GM21390 (cell line): ENCODE measurements at regions not wholly inside any gene's neighbourhood (a gene's known extent, or its start where the extent isn't known, plus 50 kb on each side); places are given as distances from the start of the nearest gene placed in this dataset.
A peak's percentile ranks its signal among the peaks of the same experiment; 100 is the strongest.
"Not testable (repeated sequence)": the region's sequence is repeated elsewhere in the genome, so short reads cannot be mapped to it uniquely, and the experiment has no call there.

ENCODE experiments used
- ATAC-seq: cut with Tn5 transposase; IDR thresholded peaks from one replicate; pipeline ENCODE4 v1.9.1; 2021; ENCODE audit not compliant: unreplicated experiment

DNA sequence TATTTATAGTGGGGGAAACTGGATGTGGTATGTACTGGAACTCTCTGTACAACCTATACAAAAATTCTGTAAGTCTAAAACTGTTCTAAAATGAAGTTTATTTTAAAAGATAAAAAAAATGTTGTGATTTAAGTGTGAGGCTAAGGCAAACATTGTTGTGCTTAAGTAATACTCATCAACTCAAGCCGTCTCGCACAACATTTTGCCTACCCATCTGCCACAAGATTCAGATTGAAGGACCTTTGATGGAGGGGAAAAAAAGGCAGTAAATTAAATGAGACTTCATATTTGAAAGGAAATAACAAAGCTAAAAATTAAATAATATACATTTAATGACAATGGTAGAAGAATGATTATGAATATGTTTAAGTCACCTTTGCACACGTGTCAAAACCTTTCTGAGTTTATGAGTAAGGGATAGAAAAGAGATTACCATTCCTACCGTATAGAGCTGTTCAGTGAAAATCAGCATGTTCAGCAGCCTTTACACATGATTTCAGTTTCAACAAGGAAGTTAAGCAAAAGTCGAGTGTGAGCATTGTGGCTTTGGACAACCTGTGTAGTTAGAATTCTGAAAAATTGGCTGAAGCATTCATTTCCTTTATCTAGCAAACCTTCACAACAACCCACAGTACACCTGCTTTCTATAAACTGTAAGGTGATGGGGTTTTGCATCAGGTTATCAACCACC, 499.3 kb downstream of the IRS1 start:
- ATAC-seq = peak; percentile 78

DNA sequence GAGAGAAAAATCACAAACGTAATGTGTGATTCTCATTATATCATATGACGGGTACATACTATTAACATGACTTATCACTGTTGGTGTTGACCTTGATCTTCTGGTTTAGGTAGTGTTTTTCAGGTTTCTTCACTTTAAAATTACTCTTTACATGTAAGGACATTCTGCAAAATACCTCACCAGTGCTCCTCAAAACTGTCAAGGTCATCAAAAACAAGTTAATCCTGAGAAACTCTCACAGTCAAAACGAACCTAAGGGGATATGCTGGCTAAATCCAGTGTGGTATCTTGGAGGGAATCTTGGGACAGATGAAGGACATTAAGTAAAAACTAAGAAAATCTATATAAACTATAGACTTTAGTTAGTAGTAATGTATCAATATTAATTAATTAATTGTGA, 499.8 kb downstream of the IRS1 start:
- ATAC-seq = no peak

DNA sequence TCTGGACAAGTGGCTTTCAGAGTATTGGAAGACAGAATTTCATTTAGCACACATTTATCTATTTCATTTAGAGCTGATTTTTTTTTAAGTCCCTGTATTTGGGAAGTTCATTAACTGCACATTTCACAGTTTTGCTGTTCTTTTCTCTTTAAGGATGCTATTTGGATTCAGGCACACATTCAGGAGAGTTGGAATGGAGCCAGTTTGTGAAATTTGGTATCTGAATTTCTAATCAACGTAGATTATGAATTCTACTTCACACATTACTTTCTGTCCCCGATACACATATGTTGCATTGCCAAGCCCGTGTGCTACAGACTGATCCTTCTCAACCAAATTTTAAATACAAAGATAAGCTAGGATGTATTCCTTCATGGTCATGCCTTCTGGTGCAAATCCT, 503.9 kb downstream of the IRS1 start:
- no peak for ATAC-seq

DNA sequence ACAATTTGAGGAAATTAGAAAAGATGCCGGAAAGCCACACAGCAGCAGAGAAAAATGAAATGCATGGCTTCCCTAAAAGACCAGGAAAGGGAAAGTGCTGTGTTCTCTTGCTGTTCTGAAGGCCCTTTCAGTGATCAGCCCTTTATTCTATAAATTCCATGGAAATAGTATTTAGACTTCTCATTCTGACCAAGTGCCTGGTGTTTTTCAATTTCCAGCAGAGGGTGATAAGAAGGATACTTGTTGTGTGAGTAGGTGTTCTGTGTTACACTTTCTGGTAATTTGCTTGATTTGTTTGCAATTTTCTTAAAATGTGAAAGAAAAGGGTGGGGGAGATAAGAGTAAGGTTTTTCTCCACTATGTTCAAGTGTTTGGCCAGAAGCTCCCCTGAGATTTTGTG, 504.5 kb downstream of the IRS1 start:
- no peak for ATAC-seq

DNA sequence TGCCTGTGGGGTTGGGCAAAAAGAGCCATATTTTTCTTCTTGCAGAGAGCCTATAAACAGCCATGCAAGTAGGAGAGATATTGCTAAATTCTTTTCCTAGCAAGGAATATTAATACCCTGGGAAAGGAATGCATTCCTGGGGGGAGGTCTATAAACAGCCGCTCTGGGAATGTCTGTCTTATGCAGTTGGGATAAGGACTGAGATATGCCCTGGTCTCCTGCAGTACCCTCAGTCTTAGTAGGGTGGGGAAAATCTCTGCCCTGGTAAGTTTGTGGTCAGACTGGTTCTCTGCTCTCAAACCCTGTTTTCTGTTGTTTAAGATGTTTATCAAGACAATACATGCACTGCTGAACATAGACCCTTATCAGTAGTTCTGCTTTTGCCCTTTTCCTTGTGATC, 508.3 kb downstream of the IRS1 start:
- not testable (repeated sequence) for ATAC-seq

DNA sequence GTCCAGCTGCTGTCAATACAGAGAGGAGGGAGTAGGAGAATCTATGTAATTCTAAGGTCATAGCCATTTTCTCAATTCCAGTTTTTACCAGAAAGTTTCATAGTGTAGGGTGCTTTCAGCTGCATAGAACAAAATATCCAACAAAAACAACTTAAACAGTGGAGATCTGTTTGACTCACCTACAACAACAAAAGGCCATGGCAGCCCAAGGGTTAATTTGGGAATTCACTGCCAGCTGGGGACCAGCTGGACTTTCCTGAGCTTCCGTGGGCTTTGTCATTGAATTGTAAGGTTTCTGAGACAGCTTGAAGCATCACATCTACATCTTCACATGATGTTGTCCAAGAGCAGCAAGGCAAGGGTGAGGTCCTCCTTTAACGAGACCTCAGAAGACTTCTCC, 512.7 kb downstream of the IRS1 start:
- no peak for ATAC-seq

DNA sequence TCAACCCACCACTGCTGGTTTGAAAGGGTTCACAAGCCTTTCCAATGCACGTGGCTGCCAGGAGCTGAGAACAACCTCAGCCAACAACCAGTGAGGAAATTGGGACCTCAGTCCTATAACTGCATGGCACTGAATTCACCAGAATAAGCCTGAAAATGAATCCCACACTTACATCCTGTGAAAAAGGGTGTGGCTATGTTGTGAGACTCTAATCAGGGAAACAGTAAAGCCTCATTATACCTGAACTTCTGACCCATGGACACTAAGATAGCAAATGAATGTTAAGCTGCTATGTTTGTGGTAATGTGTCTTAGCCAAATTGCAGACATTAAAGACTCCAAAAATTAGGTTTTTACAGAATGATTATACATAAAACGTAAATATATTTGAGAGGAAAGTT, 515.8 kb downstream of the IRS1 start:
- ATAC-seq = no peak

DNA sequence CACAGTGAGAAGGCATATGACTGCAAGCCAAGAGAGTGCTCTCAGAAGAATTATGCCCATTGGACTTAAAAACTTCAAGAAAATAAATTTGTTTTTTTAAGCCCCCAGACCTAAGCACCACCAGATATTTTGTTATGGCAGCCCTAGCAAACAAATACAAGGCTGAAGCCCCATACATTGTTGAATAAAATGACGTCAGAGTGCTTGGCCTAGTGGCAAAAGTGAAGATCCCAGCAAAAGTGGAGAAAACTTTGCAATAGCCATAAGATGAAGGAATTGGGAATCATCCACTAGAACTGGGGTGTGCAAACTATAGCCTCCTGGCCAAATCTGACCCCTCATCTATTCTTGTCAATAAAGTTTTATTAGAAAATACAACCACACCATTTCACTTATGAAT, 517.5 kb downstream of the IRS1 start:
- no peak for ATAC-seq

DNA sequence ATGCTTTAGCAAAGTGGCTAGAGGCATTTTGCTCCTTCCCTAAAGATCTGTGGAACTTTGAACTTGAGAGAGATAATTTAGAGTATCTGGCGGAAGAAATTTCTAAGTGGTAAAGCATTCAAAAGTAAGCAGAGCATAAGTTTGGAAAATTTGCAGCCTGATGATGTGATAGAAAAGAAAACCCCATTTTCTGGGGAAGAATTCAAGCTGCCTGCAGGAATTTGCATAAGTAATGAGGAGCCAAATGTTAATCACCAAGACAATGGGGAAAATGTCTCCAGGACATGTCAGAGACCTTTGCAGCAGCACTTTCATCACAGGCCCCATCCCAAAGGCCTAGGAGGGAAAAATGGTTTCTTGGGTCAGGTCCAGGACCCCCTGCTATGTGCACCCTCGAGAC, 519.5 kb downstream of the IRS1 start:
- not testable (repeated sequence) for ATAC-seq

DNA sequence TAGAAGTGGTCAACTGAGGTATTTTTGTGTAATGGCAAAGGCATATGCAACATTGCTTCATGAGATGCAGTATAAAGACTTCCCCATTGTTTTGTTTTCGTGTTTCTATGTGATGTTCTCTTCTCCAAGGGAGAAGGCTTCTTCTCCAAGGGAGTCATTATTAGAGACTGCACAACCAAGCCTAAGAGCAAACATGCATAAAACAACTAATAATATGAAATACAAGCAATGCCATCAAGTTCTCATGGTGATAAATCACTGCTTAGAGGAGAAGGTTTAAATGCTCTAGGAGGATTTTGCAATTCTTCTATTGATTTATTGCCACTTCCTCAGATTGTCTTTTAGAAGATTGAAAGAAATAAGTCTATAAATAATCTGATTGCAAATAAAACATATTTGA, 524.4 kb downstream of the IRS1 start:
- no peak for ATAC-seq

DNA sequence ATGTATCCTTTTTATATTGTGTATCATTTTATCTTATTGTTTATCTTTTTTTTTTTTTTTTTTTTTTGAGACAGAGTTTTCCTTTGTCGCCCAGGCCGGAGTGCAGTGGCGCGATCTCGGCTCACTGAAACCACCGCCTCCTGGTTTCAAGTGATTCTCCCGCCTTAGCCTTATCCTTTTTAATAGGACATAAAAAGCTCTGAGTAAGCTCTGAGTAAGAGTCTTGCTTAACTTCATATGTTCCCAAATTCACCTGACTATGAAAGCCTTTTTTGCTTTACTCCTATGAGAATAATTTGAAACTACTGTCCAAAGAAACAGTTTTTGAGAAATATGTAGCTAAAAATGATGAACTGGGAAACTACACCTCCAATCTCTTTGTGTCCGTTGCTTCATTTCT, 525.5 kb downstream of the IRS1 start:
- ATAC-seq = no peak

DNA sequence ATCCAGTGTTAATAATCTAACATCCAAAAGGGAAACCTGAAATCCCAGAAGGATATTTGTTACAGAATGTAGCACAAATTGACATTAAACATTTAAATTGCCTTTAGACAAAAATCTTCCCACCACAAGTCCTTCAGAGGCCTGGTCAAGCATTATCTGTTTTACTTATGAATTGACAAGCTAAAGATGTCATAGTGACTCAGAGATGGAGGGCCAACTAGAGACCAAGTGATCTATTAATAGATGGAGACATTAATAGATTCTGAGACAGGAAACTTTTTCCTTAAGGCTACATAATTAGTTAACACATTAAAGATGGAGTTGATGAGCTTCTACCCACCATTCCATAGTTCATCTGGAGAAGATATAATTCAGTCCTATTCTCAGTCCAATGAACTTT, 526.2 kb downstream of the IRS1 start:
- ATAC-seq = no peak

DNA sequence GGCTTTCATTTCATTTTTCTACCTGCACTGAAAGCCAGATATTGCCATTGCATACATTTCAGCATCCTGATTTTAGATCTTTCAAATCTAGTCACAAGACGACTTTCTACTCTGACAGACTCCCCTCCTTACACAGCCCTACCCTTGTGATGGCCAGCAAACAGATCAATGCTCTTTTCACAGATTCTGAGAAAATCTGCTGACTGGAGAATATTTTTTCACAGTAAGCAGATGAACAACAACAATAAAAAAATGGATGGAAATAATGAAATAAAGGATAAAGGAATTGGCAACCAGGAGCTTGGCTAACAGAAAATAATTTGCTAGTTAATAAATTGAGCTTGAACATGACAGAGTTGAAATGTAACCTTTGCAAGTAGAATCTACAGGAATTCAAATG, 527.2 kb downstream of the IRS1 start:
- ATAC-seq = no peak

DNA sequence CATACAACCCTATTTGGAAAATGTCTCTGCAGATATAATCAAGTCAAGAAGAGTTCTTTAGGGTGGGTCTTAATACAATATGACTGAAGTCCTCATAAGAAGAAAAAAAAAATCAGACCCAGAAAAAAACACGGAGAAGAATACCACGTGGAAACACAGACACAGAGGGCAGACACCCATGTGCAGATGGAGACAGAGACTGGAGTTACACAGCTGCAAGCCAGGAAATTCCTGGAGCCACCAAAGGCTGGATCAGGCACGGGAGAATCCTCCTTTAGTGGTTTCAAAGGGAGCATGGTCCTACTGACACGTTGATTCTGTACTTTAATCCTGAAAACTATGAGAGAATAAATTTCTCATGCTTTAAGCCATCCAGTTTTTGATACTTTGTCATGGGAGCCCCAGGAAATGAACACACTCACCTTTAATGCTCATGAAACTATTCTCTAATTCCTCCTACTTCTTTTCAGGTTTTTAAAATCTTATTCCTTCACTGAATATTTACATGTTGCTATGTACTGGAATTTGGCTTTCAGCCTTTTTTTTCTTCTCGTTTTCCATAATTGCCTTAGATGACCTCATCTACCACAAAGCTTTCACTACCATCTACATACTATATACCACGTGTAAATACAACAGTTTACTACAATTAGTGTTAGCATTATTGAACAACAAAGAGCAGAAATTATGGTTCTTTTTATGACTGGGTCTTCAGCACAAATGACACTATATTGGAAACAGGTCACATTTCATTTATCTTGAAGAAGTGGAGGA, 529.1 kb downstream of the IRS1 start:
- no peak for ATAC-seq

DNA sequence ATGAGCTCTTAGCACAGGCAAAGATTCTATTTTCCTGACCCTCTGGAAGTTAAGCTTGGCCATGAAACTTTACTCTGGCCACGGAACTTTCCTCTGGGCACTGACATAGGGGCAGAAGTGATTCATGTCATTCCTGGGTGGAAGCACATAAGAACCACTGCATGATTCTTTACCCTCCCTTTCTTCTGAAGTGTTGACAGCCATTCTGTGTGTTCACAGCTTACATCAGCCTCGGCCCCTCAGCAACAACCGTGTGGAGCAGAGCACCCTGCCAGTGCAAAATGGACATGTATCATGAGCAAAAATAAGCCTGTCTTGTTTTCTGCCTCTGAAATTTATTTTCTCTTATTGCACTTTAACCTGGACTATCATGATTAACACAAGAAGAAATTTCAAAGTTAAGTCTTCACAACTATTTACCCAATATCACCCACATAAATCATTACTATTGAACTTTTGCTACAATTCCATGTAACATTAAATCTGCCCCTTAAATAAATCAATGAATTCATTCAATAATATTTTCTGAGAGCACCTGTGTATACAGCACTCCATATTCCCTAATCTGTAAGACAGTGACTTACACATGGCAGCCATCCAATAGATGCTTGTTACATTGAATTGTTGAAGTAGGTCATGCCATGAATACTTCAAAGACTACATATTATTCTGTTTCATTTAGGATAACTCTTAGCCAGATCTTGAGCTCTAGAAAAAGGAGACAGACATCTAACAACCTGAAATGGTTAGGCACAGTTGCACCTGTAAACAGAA, 531.9 kb downstream of the IRS1 start:
- no peak for ATAC-seq

DNA sequence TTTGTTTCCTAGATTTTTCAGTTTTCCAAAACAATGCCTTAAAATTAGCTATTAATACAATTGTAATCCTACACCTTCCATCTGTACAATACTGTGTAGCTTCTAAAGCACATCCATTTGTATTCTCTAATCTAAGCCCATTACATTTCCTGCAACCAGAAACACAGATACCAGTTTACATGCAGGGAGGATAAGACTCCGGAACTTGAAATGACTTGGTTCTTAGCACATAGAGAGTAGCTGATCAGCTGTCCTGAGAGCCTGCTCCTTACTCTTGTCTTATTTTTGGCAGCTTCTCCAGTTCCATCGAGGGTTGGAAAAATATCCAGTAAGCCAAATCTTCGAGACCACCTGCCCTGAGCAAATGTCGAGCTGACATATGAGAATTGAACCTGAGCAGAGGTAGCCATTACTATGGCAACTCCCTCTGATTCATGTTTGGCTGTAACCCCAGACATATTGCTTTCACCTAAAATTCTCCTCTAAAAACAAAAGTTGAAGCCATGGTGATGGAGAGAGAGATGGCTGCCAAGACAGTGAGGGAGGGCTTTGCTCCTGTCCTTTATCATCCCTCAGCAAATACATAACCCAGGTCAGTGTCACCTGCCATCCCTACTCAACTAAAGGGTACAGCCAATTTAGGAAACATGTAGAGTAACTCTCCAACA, 542.8 kb downstream of the IRS1 start:
- no peak for ATAC-seq

DNA sequence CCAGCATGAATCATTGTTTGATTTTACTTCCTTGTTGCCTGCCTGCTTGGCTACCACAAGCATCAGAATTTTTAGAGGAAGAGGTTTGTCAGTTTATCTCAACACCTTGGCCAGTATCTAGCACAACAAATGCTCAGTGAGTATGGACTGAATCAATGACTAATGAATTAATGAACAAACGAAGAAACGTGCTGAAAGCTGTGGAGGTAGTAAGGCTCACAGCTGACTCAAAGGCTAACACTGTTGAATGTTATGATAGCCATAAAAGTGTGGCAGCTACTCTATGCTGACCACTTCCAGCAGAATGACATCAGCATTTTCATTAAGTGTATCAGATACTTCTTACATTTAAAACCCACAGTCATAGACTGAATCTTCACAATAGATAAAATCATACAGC, 543.4 kb downstream of the IRS1 start:
- ATAC-seq = no peak

DNA sequence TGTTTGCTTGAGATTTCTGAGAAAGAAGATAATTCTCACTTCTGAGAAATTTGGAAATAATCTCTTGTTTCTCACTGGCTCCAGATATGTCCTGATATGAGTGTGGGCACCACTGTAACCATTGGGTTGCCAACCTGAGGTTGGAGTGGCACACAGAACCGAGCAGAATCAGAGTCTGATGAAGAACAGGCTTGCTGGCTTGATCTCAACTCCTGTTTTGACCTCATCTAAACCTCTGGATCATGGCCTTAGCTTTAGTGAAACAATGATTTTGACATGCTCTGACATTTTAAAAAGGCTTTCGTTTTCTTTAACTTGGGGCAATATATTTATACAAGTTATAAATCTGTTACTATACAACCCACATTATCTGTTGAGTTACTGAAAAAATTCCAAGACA, 548.0 kb downstream of the IRS1 start:
- no peak for ATAC-seq

DNA sequence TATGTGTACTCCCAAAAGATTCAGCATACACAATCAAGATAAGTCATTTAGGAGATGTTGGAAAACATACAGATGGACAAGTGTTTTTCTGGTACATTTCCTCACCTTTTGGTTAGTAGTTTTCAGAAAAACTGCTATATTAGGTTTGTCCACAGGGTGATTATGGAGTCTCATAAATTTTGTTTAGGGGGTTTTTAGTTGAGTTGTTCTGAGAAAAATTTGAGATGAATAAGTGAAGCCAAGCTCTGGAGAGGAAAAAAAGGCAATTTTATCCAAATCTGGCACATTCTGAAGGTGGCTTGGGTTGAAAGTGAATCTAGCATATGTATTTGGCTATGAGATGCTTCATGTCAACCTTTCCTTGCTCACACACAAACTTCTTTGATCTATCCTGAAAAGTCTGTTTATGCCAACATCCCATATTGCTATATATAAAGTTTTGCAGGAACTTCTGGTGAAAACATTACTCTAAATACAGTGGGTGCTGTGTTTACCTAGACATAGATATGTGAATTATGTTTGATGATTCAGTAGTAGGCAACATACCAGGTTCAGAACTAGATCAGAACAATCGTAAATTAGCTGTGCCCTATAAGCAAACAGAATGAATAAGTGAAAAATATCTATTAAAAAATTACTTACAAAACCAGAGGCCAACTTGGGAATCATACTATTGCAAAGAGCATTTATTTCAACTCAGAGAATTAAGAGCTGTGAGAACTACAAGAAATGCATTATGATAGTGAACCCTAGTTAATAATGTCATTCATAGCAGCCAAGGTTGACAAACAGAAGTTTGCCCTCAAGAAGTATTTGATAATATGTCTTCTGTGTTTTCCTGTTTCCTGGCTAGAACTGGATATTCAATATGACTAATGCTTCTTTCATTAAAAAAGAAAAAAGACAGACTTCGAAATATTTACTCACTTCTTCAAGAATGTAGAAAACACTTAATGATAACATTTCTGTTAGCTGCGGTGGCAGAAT, 552.0 kb downstream of the IRS1 start:
- ATAC-seq = no peak

DNA sequence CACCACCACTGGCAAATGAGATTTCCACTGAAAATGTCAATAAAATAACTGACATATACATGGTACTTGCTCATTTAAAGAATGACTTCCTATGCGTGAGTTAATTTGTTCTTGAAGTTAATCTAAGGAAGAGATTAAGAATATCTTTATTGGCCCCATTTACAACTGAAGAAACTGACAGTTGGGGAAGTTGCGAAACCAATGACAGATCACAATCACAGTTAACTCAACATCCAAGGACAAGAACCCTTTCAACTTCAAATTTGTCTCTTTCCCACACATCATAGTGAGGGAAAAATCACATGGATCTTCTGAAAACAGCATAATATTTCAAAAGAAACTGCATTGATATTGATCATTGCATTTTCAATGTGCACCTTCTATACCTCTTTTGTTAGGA, 565.4 kb downstream of the IRS1 start:
- ATAC-seq = no peak
